Upper lobe of left lung (tissue), 4 donors: ENCODE measurements at regions not wholly inside any gene's neighbourhood (a gene's known extent, or its start where the extent isn't known, plus 50 kb on each side); places are given as distances from the start of the nearest gene placed in this dataset.

ENCODE experiments used
- EP300 ChIP-seq, 4 donors: sonication (generic); formaldehyde crosslinking; IDR thresholded peaks; one replicate each; pipeline ENCODE4 v1.5.1; 2017; ENCODE audit warnings: antibody characterized with exemption in 4 of 4, control low read depth in 2 of 4
- POLR2A ChIP-seq, 4 donors: fragments of 450-650 bp; IDR thresholded peaks; one replicate each; pipeline ENCODE4 v1.5.1; 2016 to 2017; ENCODE audit warnings: antibody characterized with exemption in 4 of 4, mild to moderate bottlenecking in 2 of 4
- POLR2AphosphoS5 ChIP-seq, 2 donors: sonication (generic); formaldehyde crosslinking; IDR thresholded peaks; one replicate each; pipeline ENCODE4 v1.5.1; 2017; ENCODE audit warnings: antibody characterized with exemption in 2 of 2
- TF ChIP-seq, protein P1 (sequence below), 6 experiments: fragments of 450-650 bp in 4 of 6; fragments of 200-600 bp in 2 of 6; sonication (generic) in 2 of 6; IDR thresholded peaks; one replicate each; pipeline ENCODE4 v1.5.1; 2016 to 2019; ENCODE audit warnings: antibody characterized with exemption in 6 of 6

DNA sequence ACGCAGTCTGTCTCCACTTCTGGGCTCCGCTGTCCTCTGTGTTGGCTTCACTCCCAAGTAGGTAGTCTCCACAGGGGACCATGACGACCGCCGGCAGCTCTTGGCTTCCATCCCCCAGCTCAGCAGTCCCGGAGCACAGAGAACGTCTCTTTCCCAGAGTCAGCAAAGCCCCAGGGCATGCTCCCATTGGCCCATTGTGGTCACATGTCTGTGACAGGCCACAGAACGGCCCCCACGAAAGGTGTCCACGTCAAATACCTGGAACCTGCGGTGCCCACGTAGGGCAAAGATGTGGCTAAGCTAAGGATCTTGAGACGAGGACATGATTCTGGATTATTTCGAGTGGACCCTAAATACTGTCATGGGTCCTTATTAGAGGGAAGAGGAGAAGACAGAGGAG lies 438.4 kb upstream of the SULF2 start:
- TF ChIP-seq POLR2A (IDR thresholded peaks at IDR 0.05) (no peak), EP300 (IDR thresholded peaks at IDR 0.05) (no peak), POLR2AphosphoS5 (IDR thresholded peaks at IDR 0.05) (no peak)
- TF ChIP-seq, protein P1, sequence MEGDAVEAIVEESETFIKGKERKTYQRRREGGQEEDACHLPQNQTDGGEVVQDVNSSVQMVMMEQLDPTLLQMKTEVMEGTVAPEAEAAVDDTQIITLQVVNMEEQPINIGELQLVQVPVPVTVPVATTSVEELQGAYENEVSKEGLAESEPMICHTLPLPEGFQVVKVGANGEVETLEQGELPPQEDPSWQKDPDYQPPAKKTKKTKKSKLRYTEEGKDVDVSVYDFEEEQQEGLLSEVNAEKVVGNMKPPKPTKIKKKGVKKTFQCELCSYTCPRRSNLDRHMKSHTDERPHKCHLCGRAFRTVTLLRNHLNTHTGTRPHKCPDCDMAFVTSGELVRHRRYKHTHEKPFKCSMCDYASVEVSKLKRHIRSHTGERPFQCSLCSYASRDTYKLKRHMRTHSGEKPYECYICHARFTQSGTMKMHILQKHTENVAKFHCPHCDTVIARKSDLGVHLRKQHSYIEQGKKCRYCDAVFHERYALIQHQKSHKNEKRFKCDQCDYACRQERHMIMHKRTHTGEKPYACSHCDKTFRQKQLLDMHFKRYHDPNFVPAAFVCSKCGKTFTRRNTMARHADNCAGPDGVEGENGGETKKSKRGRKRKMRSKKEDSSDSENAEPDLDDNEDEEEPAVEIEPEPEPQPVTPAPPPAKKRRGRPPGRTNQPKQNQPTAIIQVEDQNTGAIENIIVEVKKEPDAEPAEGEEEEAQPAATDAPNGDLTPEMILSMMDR (IDR thresholded peaks at IDR 0.05) = no peak
